ENCODE measurements at regions not wholly inside any gene's neighbourhood (a gene's known extent, or its start where the extent isn't known, plus 50 kb on each side); places are given as distances from the start of the nearest gene placed in this dataset.

DNA sequence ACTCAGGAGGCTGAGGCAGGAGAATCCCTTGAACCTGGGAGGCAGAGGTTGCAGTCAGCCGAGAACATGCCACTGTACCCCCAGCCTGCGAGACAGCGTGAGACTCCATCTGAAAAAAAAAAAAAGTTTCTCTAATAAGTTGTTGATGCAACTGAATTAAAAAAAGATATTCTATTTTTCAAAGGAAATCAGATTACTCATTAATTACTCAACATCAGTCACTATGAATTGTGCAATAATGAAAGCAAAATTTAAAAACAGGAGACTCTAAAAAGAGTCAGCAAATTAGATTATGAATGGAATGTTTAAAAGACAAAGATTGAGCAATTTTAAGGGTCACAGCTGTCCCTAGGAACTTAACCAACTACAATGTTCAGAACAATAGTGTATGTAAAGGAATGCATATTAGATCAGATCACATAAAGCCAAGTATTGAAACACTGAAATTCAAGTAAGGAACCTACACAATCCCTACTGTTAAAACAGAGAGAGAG is 60.2 kb upstream of the SLC4A7 start:
- TF ChIP-seq, protein P1, sequence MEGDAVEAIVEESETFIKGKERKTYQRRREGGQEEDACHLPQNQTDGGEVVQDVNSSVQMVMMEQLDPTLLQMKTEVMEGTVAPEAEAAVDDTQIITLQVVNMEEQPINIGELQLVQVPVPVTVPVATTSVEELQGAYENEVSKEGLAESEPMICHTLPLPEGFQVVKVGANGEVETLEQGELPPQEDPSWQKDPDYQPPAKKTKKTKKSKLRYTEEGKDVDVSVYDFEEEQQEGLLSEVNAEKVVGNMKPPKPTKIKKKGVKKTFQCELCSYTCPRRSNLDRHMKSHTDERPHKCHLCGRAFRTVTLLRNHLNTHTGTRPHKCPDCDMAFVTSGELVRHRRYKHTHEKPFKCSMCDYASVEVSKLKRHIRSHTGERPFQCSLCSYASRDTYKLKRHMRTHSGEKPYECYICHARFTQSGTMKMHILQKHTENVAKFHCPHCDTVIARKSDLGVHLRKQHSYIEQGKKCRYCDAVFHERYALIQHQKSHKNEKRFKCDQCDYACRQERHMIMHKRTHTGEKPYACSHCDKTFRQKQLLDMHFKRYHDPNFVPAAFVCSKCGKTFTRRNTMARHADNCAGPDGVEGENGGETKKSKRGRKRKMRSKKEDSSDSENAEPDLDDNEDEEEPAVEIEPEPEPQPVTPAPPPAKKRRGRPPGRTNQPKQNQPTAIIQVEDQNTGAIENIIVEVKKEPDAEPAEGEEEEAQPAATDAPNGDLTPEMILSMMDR (IDR thresholded peaks at IDR 0.05; ENCODE audit: control extremely low read depth in 1 of 3, insufficient read depth in 1 of 3, low read depth in 1 of 3, low read length in 3 of 3) = no peak
- TF ChIP-seq POLR2AphosphoS5 (IDR thresholded peaks at IDR 0.05; ENCODE audit: low read depth, low read length) = no peak
- TF ChIP-seq, protein P2, sequence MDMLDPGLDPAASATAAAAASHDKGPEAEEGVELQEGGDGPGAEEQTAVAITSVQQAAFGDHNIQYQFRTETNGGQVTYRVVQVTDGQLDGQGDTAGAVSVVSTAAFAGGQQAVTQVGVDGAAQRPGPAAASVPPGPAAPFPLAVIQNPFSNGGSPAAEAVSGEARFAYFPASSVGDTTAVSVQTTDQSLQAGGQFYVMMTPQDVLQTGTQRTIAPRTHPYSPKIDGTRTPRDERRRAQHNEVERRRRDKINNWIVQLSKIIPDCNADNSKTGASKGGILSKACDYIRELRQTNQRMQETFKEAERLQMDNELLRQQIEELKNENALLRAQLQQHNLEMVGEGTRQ (IDR thresholded peaks at IDR 0.05; ENCODE audit: low read length) = no peak
- TF ChIP-seq EP300 (IDR thresholded peaks at IDR 0.05; ENCODE audit: borderline replicate concordance in 1 of 2, low read depth in 2 of 2, low read length in 2 of 2) = no peak
- TF ChIP-seq POLR2A (IDR thresholded peaks at IDR 0.05; ENCODE audit: control extremely low read depth in 1 of 2, low read depth in 2 of 2, low read length in 2 of 2) = no peak

All from H1 (cell line).